ENCODE measurements at regions not wholly inside any gene's neighbourhood (a gene's known extent, or its start where the extent isn't known, plus 50 kb on each side); places are given as distances from the start of the nearest gene placed in this dataset.

- no peak for TF ChIP-seq CREB1 (CRISPR knock-in tag; IDR thresholded peaks at IDR 0.05; ENCODE audit: low read depth)
- no peak for TF ChIP-seq CTCF (conservative IDR thresholded peaks at IDR 0.05; ENCODE audit: low read depth in 2 of 2)
- no peak for TF ChIP-seq EZH2 (IDR thresholded peaks at IDR 0.05; ENCODE audit: low read depth, unreplicated experiment)
- TF ChIP-seq EZH2phosphoT487 (IDR thresholded peaks at IDR 0.05; ENCODE audit: unreplicated experiment), result no peak
- TF ChIP-seq POLR2AphosphoS5 (IDR thresholded peaks at IDR 0.05; ENCODE audit: low read depth), result no peak
- no peak for TF ChIP-seq REST (IDR thresholded peaks at IDR 0.05; ENCODE audit: unreplicated experiment)
Observed at GRCh38 chr2:239522740-239523119, 121.9 kb upstream of the HDAC4 start.
